ENCODE measurements at regions not wholly inside any gene's neighbourhood (a gene's known extent, or its start where the extent isn't known, plus 50 kb on each side); places are given as distances from the start of the nearest gene placed in this dataset.

- TF ChIP-seq CTCF (IDR thresholded peaks at IDR 0.05), result no peak
- TF ChIP-seq POLR2A (IDR thresholded peaks at IDR 0.05), result no peak
Measured at GRCh38 chr22:35170716-35171697, 86.3 kb upstream of the HMGXB4 start.
